Chondrocyte (in vitro differentiated cells): ENCODE measurements at regions not wholly inside any gene's neighbourhood (a gene's known extent, or its start where the extent isn't known, plus 50 kb on each side); places are given as distances from the start of the nearest gene placed in this dataset.
"Not testable (repeated sequence)": the region's sequence is repeated elsewhere in the genome, so short reads cannot be mapped to it uniquely, and the experiment has no call there.

Experiments used
- DNase-seq: peaks from one replicate; pipeline ENCODE4 v3.0.0; 2021; ENCODE audit warnings: mixed read lengths, low spot score
- H3K27ac Mint-ChIP-seq: one replicate; pipeline ENCODE4 v1.8.0; 2021; ENCODE audit warnings: mild to moderate bottlenecking, moderate library complexity, mixed read lengths; ENCODE audit not compliant: unreplicated experiment
- H3K27me3 Mint-ChIP-seq: 2 replicates; pipeline ENCODE4 v1.8.0; 2021; ENCODE audit warnings: low read depth, mixed read lengths
- H3K36me3 Mint-ChIP-seq: 2 replicates; pipeline ENCODE4 v1.8.0; 2021; ENCODE audit warnings: low read depth, mixed read lengths
- H3K4me1 Mint-ChIP-seq: 2 replicates; pipeline ENCODE4 v1.8.0; 2021; ENCODE audit warnings: low read depth, mild to moderate bottlenecking, mixed read lengths
- H3K4me3 Mint-ChIP-seq: one replicate; pipeline ENCODE4 v1.8.0; 2021; ENCODE audit warnings: mild to moderate bottlenecking, moderate library complexity, mixed read lengths; ENCODE audit not compliant: unreplicated experiment
- H3K9me3 Mint-ChIP-seq: 2 replicates; pipeline ENCODE4 v1.8.0; 2021; ENCODE audit warnings: low read depth, mixed read lengths
- TF ChIP-seq, protein P1 (sequence below): fragments of 200-600 bp; sonication (generic); IDR thresholded peaks from 2 replicates; pipeline ENCODE4 v1.5.0; 2021; ENCODE audit warnings: antibody characterized with exemption, mild to moderate bottlenecking, moderate library complexity

DNA sequence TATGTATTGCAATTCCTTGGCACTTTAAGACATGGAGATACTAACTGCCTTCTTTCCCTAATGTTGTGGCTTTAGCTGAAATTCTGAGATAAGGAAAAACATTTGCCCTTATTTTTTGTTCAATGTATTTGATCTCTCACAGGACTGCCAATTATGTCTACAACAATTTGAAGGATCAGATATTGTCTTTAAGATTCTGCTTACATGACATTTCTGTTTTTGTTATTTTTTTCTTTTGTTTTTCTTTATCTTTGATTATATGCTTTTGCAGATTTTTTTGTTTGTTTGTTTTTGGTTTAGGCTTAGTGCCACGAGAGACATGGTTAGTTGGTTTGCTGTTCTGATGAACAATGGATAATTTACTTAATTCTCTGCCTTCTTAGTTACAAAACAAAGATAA, 303.3 kb downstream of the TECRL start:
- H3K27me3 Mint-ChIP-seq, result no peaks in the 10 kb centered on the region
- TF ChIP-seq, protein P1, sequence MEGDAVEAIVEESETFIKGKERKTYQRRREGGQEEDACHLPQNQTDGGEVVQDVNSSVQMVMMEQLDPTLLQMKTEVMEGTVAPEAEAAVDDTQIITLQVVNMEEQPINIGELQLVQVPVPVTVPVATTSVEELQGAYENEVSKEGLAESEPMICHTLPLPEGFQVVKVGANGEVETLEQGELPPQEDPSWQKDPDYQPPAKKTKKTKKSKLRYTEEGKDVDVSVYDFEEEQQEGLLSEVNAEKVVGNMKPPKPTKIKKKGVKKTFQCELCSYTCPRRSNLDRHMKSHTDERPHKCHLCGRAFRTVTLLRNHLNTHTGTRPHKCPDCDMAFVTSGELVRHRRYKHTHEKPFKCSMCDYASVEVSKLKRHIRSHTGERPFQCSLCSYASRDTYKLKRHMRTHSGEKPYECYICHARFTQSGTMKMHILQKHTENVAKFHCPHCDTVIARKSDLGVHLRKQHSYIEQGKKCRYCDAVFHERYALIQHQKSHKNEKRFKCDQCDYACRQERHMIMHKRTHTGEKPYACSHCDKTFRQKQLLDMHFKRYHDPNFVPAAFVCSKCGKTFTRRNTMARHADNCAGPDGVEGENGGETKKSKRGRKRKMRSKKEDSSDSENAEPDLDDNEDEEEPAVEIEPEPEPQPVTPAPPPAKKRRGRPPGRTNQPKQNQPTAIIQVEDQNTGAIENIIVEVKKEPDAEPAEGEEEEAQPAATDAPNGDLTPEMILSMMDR, result no peak
- H3K27ac Mint-ChIP-seq, result no peak overlapping the region
- H3K4me3 Mint-ChIP-seq, result no peak overlapping the region
- H3K4me1 Mint-ChIP-seq, result no peaks in the 10 kb centered on the region
- H3K9me3 Mint-ChIP-seq, result no peaks in the 10 kb centered on the region
- H3K36me3 Mint-ChIP-seq, result no peaks in the 10 kb centered on the region
- no peak for DNase-seq

DNA sequence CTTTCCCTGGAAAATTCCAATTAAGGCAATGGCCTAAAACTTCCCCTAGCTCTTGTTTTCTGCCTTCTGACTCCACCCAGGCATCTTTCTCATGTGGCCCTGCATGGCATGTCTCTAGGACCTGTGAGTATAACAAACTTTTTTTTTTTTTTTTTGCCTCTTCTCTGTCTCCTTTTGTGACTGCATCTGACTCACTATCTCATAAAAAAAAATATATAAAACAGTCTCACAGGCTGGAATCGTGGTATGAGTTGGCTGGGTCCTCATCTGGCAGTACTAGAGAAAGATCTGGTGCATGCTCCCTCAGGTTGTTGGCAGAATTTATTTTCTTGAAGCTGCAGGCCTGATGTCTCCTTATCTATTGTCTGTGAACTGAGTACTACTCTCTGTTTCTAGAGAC, 313.9 kb downstream of the TECRL start:
- TF ChIP-seq, protein P1, result no peak
- DNase-seq, result no peak
- H3K4me1 Mint-ChIP-seq, result no peaks in the 10 kb centered on the region

DNA sequence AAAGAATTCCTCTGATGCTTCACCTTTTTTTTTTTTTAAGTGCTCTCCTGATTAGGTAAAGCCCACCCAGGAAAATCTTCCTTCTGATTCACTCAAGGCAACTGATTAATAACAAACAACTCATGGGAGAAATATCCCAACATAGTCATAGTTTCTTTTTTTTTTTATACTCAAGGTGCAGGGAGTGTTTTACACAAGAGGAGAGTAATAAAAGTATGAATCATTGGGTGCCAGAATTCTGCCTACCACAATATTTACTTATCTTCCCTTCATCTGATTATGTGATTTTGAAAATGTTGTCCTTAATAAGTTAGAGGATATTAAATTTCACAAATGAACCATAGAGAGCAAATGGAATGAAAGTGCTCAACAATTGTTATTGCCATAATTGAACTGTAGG, 329.9 kb downstream of the TECRL start:
- Mint-ChIP-seq H3K9me3 (peaks cover 7% of the 10 kb centered on the region), H3K27ac (no peak overlapping the region), H3K36me3 (no peaks in the 10 kb centered on the region), H3K4me1 (no peaks in the 10 kb centered on the region), H3K27me3 (no peaks in the 10 kb centered on the region), H3K4me3 (no peak overlapping the region)
- no peak for DNase-seq
- TF ChIP-seq, protein P1, result no peak

More for the DNA sequence above, 313.9 kb downstream of the TECRL start:
- no peaks in the 10 kb centered on the region for H3K36me3 Mint-ChIP-seq
- H3K27me3 Mint-ChIP-seq, result peaks cover 2% of the 10 kb centered on the region
- H3K27ac Mint-ChIP-seq, result no peak overlapping the region
- no peak overlapping the region for H3K4me3 Mint-ChIP-seq
- H3K9me3 Mint-ChIP-seq, result no peaks in the 10 kb centered on the region

DNA sequence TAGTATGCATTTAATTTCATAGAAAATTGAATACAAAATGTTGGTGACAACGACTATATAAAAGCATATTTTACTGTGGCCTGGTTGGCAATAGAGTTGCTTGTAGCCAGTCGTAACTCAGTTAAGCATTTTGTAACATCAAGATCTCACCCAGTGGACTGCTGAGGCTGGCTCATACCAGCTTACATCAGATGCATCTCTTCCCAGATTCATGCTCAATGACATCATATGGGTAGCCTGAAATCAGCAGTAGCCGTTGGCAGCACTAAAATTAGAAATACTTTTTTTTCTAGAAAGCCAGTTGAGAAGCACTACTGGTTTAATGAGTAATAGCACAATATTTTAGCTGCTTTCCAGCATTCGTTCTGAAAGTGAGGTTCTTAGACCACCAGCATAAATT, 341.2 kb downstream of the TECRL start:
- Mint-ChIP-seq H3K4me3 (no peak overlapping the region), H3K27me3 (no peaks in the 10 kb centered on the region), H3K36me3 (no peaks in the 10 kb centered on the region), H3K27ac (no peak overlapping the region), H3K4me1 (no peaks in the 10 kb centered on the region), H3K9me3 (no peaks in the 10 kb centered on the region)
- TF ChIP-seq, protein P1, result no peak
- no peak for DNase-seq

DNA sequence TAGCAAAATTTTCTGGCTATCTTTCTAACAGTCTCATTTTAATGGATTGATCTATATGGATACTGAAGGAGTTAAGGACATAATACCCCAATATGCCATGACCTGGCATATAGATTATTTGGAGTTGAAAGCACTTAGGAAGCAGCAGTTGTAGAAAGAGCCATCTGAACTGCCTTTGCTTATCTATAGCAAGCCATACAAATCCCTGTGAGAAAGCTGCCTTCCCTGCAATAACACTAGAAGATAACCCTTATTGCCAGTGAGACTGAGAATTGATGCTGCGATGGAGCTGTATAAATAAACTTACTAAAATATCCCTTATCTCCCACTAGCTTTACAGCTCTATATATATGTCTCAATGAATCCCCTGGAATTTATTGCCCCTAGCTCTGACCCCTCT, 346.3 kb downstream of the TECRL start:
- DNase-seq, result no peak
- Mint-ChIP-seq H3K4me1 (no peaks in the 10 kb centered on the region), H3K27me3 (no peaks in the 10 kb centered on the region), H3K27ac (no peak overlapping the region), H3K9me3 (peaks cover 1% of the 10 kb centered on the region), H3K4me3 (no peak overlapping the region), H3K36me3 (no peaks in the 10 kb centered on the region)
- TF ChIP-seq, protein P1, result no peak

DNA sequence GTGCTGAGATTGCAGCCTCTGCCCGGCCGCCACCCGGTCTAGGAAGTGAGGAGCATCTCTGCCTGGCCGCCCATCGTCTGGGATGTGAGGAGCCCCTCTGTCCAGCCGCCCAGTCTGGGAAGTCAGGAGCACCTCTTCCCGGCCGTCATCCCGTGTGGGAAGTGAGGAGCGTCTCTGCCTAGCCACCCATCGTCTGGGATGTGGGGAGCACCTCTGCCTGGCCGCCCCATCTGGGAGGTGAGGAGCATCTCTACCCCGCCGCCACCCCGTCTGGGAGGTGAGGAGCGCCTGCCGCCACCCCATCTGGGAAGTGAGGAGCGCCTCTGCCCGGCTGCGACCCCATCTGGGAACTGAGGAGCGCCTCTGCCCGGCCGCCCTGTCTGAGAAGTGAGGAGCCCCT, 372.2 kb downstream of the TECRL start:
- peak; percentile 92 for DNase-seq
- H3K4me3 Mint-ChIP-seq, H3K36me3 Mint-ChIP-seq, H3K4me1 Mint-ChIP-seq, H3K27ac Mint-ChIP-seq, H3K27me3 Mint-ChIP-seq: not testable (repeated sequence)
- H3K9me3 Mint-ChIP-seq, result peaks cover 19% of the 10 kb centered on the region
